Esophagus muscularis mucosa (tissue), 4 donors: ENCODE measurements at regions not wholly inside any gene's neighbourhood (a gene's known extent, or its start where the extent isn't known, plus 50 kb on each side); places are given as distances from the start of the nearest gene placed in this dataset.

Source experiments
- DNase-seq: peaks from one replicate; pipeline ENCODE4 v3.0.0-alpha.2; 2017; ENCODE audit errors: extremely low spot score
- H3K27ac ChIP-seq, 4 donors: fragments of 200-600 bp; sonication (generic); replicated peaks in 1 of 4; 1 replicate in 3 of 4; 2 replicates in 1 of 4; pipeline ENCODE4 v1.5.1; 2016 to 2019; ENCODE audit warnings: mild to moderate bottlenecking in 1 of 4
- H3K27me3 ChIP-seq, 4 donors: fragments of 200-600 bp; sonication (generic); one replicate each; pipeline versions ENCODE4 v1.5.1 to v1.6.0; 2016 to 2019
- H3K36me3 ChIP-seq, 4 donors: fragments of 200-600 bp; sonication (generic); one replicate each; pipeline ENCODE4 v1.5.1; 2016 to 2019
- H3K4me1 ChIP-seq, 4 donors: fragments of 200-600 bp; sonication (generic); one replicate each; pipeline ENCODE4 v1.5.1; 2016 to 2019
- H3K4me3 ChIP-seq, 4 donors: fragments of 200-600 bp; sonication (generic); 1 replicate in 2 of 4; 2 replicates in 2 of 4; pipeline ENCODE4 v1.5.1; 2016 to 2019; ENCODE audit warnings: mild to moderate bottlenecking in 4 of 4, moderate library complexity in 1 of 4
- H3K9me3 ChIP-seq, 4 donors: fragments of 200-600 bp; sonication (generic); 1 replicate in 3 of 4; 2 replicates in 1 of 4; pipeline ENCODE4 v1.5.1; 2016 to 2019
- CTCF ChIP-seq, 3 experiments: fragments of 200-600 bp in 2 of 3; fragments of 450-650 bp in 1 of 3; sonication (generic) in 2 of 3; IDR thresholded peaks; one replicate each; pipeline ENCODE4 v1.5.1; 2017 to 2019; ENCODE audit warnings: antibody characterized with exemption in 3 of 3, mild to moderate bottlenecking in 2 of 3, moderate library complexity in 1 of 3
- EP300 ChIP-seq: sonication (generic); formaldehyde crosslinking; IDR thresholded peaks from one replicate; pipeline ENCODE4 v1.6.1; 2017; ENCODE audit warnings: antibody characterized with exemption
- POLR2A ChIP-seq: fragments of 450-650 bp; IDR thresholded peaks from one replicate; pipeline ENCODE4 v1.6.1; 2017; ENCODE audit warnings: antibody characterized with exemption, moderate library complexity, mild to moderate bottlenecking, low read depth
- POLR2AphosphoS5 ChIP-seq, 2 donors: sonication (generic); formaldehyde crosslinking; IDR thresholded peaks; one replicate each; pipeline ENCODE4 v1.6.1; 2017; ENCODE audit warnings: antibody characterized with exemption in 2 of 2
- WGBS: methylation state at CpG from one replicate; pipeline ENCODE4 v1.1.5; 2018; 5-methylcytosine and 5-hydroxymethylcytosine counted together
- intact Hi-C: fragments of 100-400 bp; cut with DNase I; formaldehyde crosslinking; loops from one replicate; pipeline ENCODE4 v1.15.1; 2023

DNA sequence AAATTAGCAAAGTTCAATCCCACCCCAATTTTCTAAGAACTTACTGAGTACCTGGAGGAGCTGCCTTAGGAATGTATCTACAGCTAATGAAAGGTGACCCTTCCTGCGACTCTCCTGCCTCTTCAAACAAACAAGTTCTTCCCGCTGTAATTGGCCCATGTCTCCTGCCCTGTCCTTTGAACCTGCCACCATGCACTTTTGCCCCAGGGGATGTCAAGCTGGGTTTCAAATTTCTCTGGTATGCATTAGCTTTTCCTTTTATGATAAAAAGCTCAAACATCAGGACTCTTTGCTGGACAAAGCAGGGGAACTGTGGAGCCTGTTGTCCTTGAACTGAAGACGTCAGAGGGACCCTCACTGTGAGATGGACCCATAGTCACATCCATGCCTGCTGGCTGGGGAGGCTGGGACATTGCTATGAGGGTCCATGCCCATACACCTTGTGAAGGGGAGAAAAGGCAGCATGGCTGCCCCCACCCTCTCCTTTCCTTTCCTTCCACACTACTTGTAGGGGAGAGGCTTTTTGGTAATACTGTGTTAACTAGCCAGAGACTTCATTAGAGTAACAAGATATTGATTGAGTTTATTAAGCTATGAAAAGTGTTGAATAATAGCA, 210.7 kb upstream of the COPS8 start:
- H3K4me3 ChIP-seq = no peak overlapping the region
- intact Hi-C loops = no loop called here
- H3K27ac ChIP-seq = peak overlapping the region in 1 of 4 donors; percentile 40
- H3K9me3 ChIP-seq = no peaks in the 10 kb centered on the region
- peaks cover 0 to 20% (median 0%) of the 10 kb centered on the region in 4 donors for H3K27me3 ChIP-seq
- peaks cover 0 to 15% (median 0%) of the 10 kb centered on the region in 4 donors for H3K4me1 ChIP-seq
- WGBS = 85% methylated on average over 3 of the region's 3 CpGs
- peak; percentile 60 for DNase-seq
- H3K36me3 ChIP-seq = no peaks in the 10 kb centered on the region
- TF ChIP-seq CTCF (IDR thresholded peaks at IDR 0.05) = no peak
- no peak for TF ChIP-seq POLR2A
- TF ChIP-seq POLR2AphosphoS5 (IDR thresholded peaks at IDR 0.05) = no peak
- no peak for TF ChIP-seq EP300

- intact Hi-C loops = no loop called here
- Histone ChIP-seq H3K36me3 (no peaks in the 10 kb centered on the region), H3K4me3 (no peak overlapping the region), H3K27me3 (peaks cover 0 to 20% (median 0%) of the 10 kb centered on the region in 4 donors), H3K27ac (peak overlapping the region in 2 of 4 donors; percentile 28 to 40), H3K4me1 (peaks cover 0 to 15% (median 0%) of the 10 kb centered on the region in 4 donors), H3K9me3 (no peaks in the 10 kb centered on the region)
- DNase-seq = peak; percentile 91
- WGBS = 61% methylated on average over 8 of the region's 16 CpGs
- TF ChIP-seq CTCF (IDR thresholded peaks at IDR 0.05) (no peak), POLR2AphosphoS5 (IDR thresholded peaks at IDR 0.05) (peak in 1 of 2 donors; percentile 14), POLR2A (no peak), EP300 (no peak)
Measured at GRCh38 chr2:236875906-236876505, 209.7 kb upstream of the COPS8 start.

DNA sequence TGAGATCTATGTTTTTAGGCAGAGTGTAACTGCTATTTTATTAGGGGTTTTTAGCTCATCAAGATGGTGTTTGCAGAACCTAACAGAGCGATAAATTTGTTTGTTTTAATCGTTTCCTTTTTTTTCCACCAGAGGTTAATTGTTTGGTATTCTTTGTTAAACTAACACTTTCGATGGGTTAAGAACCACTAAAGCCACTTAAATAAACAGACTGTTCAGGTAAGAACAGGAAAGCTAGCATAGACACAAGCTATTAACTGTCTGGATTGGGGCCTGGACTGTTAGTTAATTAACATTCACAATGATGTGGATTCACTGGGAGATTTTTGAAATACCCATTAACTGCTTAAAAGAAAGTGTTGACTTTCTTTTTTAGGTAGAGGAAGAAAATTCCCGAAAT, 209.0 kb upstream of the COPS8 start:
- intact Hi-C loops = no loop called here
- 87% methylated on average over 4 of the region's 4 CpGs for WGBS
- Histone ChIP-seq H3K27ac (no peak overlapping the region), H3K27me3 (peaks cover 0 to 20% (median 0%) of the 10 kb centered on the region in 4 donors), H3K9me3 (no peaks in the 10 kb centered on the region), H3K4me1 (peaks cover 0 to 15% (median 0%) of the 10 kb centered on the region in 4 donors), H3K36me3 (no peaks in the 10 kb centered on the region), H3K4me3 (no peak overlapping the region)
- no peak for DNase-seq
- TF ChIP-seq CTCF (IDR thresholded peaks at IDR 0.05) (no peak), EP300 (no peak), POLR2A (no peak), POLR2AphosphoS5 (IDR thresholded peaks at IDR 0.05) (no peak)

GRCh38 chr2:236877972-236878371, 207.7 kb upstream of the COPS8 start:
- H3K27me3 ChIP-seq = peaks cover 0 to 20% (median 0%) of the 10 kb centered on the region in 4 donors
- TF ChIP-seq POLR2A (no peak), CTCF (IDR thresholded peaks at IDR 0.05) (no peak), POLR2AphosphoS5 (IDR thresholded peaks at IDR 0.05) (no peak), EP300 (no peak)
- peak; percentile 55 for DNase-seq
- no peaks in the 10 kb centered on the region for H3K9me3 ChIP-seq
- H3K27ac ChIP-seq = no peak overlapping the region
- peaks cover 0 to 15% (median 0%) of the 10 kb centered on the region in 4 donors for H3K4me1 ChIP-seq
- no peak overlapping the region for H3K4me3 ChIP-seq
- 90% methylated on average over 2 of the region's 2 CpGs for WGBS
- intact Hi-C loops = no loop called here
- H3K36me3 ChIP-seq = no peaks in the 10 kb centered on the region
